ENCODE measurements at regions not wholly inside any gene's neighbourhood (a gene's known extent, or its start where the extent isn't known, plus 50 kb on each side); places are given as distances from the start of the nearest gene placed in this dataset.

- Histone ChIP-seq H3K4me2 (ENCODE audit: low read length) (no peak overlapping the region), H4K20me1 (ENCODE audit: insufficient read depth) (no peaks in the 10 kb centered on the region), H2AFZ (ENCODE audit: low read depth, low read length, poor library complexity, severe bottlenecking) (no peak overlapping the region), H3K27ac (ENCODE audit: low read depth, low read length) (no peak overlapping the region), H3K79me2 (ENCODE audit: insufficient read depth, low read length) (no peaks in the 10 kb centered on the region), H3K36me3 (ENCODE audit: control insufficient read depth in 1 of 2, insufficient read depth in 2 of 2, low read length in 2 of 2) (no peaks in the 10 kb centered on the region), H3K9ac (ENCODE audit: low read length) (no peak overlapping the region), H3K4me1 (ENCODE audit: control insufficient read depth in 1 of 2, insufficient read depth in 2 of 2, low read length in 2 of 2) (no peaks in the 10 kb centered on the region), H3K27me3 (ENCODE audit: insufficient read depth, low read length) (peaks cover 5% of the 10 kb centered on the region; the same call in 1 of the 2 replicates), H3K9me3 (ENCODE audit: control insufficient read depth in 1 of 2, insufficient read depth in 1 of 2, low read depth in 1 of 2, low read length in 2 of 2) (peaks cover 0 to 11% of the 10 kb centered on the region in 2 experiments; a peak in 2 of 4 replicates), H3K4me3 (replicated peaks in 1 of 2; ENCODE audit: low read depth in 1 of 2, low read length in 2 of 2) (no peak overlapping the region), H3K9me2 (ENCODE audit: insufficient read depth) (no peaks in the 10 kb centered on the region)
- no peak for TF ChIP-seq CBX3 (IDR thresholded peaks at IDR 0.05; ENCODE audit: low read depth)
- TF ChIP-seq POLR2AphosphoS5 (IDR thresholded peaks at IDR 0.05; ENCODE audit: low read depth, low read length), result no peak
- BruUV-seq (replicated peaks), result no TSS peak
- RAD21 ChIA-PET (ENCODE audit: low non-redundant PET in 1 of 2, low total read pairs in 2 of 2, uncharacterized antibody in 2 of 2, unreplicated experiment in 2 of 2), result no interaction called here
- ATAC-seq, result no peak
- intact Hi-C loops (cut with micrococcal nuclease), result no loop called here
- POLR2A ChIA-PET, result no interaction called here
- CTCF ChIA-PET, result no interaction called here
- DNase-seq (ENCODE audit: low read depth, low spot score), result no peak
These were observed 271.2 kb downstream of the FGF9 start for GRCh38 chr13:21942061-21942460.

GRCh38 chr13:21944610-21945009 is 273.7 kb downstream of the FGF9 start:
- Histone ChIP-seq H3K27ac (ENCODE audit: low read depth, low read length) (no peak overlapping the region), H2AFZ (ENCODE audit: low read depth, low read length, poor library complexity, severe bottlenecking) (no peak overlapping the region), H3K9me2 (ENCODE audit: insufficient read depth) (no peaks in the 10 kb centered on the region), H3K36me3 (ENCODE audit: control insufficient read depth in 1 of 2, insufficient read depth in 2 of 2, low read length in 2 of 2) (no peaks in the 10 kb centered on the region), H3K9ac (ENCODE audit: low read length) (no peak overlapping the region), H3K4me3 (replicated peaks in 1 of 2; ENCODE audit: low read depth in 1 of 2, low read length in 2 of 2) (no peak overlapping the region), H3K9me3 (ENCODE audit: control insufficient read depth in 1 of 2, insufficient read depth in 1 of 2, low read depth in 1 of 2, low read length in 2 of 2) (peaks cover 0 to 11% of the 10 kb centered on the region in 2 experiments; a peak in 2 of 4 replicates), H3K27me3 (ENCODE audit: insufficient read depth, low read length) (no peaks in the 10 kb centered on the region), H4K20me1 (ENCODE audit: insufficient read depth) (no peaks in the 10 kb centered on the region), H3K79me2 (ENCODE audit: insufficient read depth, low read length) (no peaks in the 10 kb centered on the region), H3K4me2 (ENCODE audit: low read length) (no peak overlapping the region), H3K4me1 (ENCODE audit: control insufficient read depth in 1 of 2, insufficient read depth in 2 of 2, low read length in 2 of 2) (no peaks in the 10 kb centered on the region)
- BruUV-seq (replicated peaks), result no TSS peak
- ATAC-seq, result no peak
- intact Hi-C loops (cut with micrococcal nuclease), result no loop called here
- ChIA-PET RAD21 (ENCODE audit: low non-redundant PET in 1 of 2, low total read pairs in 2 of 2, uncharacterized antibody in 2 of 2, unreplicated experiment in 2 of 2) (no interaction called here), CTCF (no interaction called here), POLR2A (no interaction called here)
- no peak for DNase-seq (ENCODE audit: low read depth, low spot score)
- TF ChIP-seq, protein P1, sequence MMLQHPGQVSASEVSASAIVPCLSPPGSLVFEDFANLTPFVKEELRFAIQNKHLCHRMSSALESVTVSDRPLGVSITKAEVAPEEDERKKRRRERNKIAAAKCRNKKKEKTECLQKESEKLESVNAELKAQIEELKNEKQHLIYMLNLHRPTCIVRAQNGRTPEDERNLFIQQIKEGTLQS (IDR thresholded peaks at IDR 0.05), result no peak
- TF ChIP-seq SRF (IDR thresholded peaks at IDR 0.05; ENCODE audit: low read depth), result no peak
- no peak for TF ChIP-seq SP1 (IDR thresholded peaks at IDR 0.05; ENCODE audit: low read depth)
- no peak for TF ChIP-seq ZBTB33 (IDR thresholded peaks at IDR 0.05; ENCODE audit: extremely low read depth, insufficient replicate concordance, low read length)
- no peak for TF ChIP-seq RAD21 (IDR thresholded peaks at IDR 0.05; ENCODE audit: low read depth)
- TF ChIP-seq EGR1 (IDR thresholded peaks at IDR 0.05; ENCODE audit: low read depth), result no peak
- no peak for TF ChIP-seq CBX3 (IDR thresholded peaks at IDR 0.05; ENCODE audit: low read depth)
- TF ChIP-seq TCF7L2 (IDR thresholded peaks at IDR 0.05; ENCODE audit: borderline replicate concordance, extremely low read depth, insufficient read depth, insufficient read length), result no peak
- TF ChIP-seq ZNF274 (IDR thresholded peaks at IDR 0.05; ENCODE audit: low read depth, low read length), result no peak
- no peak for TF ChIP-seq POLR2AphosphoS5 (IDR thresholded peaks at IDR 0.05; ENCODE audit: low read depth, low read length)
- TF ChIP-seq POLR2A (IDR thresholded peaks at IDR 0.05; ENCODE audit: borderline replicate concordance, extremely low read depth, insufficient read depth, insufficient read length), result no peak
- TF ChIP-seq EZH2 (IDR thresholded peaks at IDR 0.05), result no peak
- TF ChIP-seq, protein P2, sequence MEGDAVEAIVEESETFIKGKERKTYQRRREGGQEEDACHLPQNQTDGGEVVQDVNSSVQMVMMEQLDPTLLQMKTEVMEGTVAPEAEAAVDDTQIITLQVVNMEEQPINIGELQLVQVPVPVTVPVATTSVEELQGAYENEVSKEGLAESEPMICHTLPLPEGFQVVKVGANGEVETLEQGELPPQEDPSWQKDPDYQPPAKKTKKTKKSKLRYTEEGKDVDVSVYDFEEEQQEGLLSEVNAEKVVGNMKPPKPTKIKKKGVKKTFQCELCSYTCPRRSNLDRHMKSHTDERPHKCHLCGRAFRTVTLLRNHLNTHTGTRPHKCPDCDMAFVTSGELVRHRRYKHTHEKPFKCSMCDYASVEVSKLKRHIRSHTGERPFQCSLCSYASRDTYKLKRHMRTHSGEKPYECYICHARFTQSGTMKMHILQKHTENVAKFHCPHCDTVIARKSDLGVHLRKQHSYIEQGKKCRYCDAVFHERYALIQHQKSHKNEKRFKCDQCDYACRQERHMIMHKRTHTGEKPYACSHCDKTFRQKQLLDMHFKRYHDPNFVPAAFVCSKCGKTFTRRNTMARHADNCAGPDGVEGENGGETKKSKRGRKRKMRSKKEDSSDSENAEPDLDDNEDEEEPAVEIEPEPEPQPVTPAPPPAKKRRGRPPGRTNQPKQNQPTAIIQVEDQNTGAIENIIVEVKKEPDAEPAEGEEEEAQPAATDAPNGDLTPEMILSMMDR (IDR thresholded peaks at IDR 0.05 in 2 of 3, conservative IDR thresholded peaks at IDR 0.05 in 1 of 3; ENCODE audit: borderline replicate concordance in 1 of 3, insufficient read depth in 1 of 3, low read depth in 2 of 3, low read length in 2 of 3), result no peak
- no peak for TF ChIP-seq FOSL1 (IDR thresholded peaks at IDR 0.05; ENCODE audit: low read depth)
- TF ChIP-seq ZFX (IDR thresholded peaks at IDR 0.05), result no peak
- no peak for TF ChIP-seq JUND (IDR thresholded peaks at IDR 0.05)
- no peak for TF ChIP-seq EZH2phosphoT487 (IDR thresholded peaks at IDR 0.05; ENCODE audit: borderline replicate concordance)
- TF ChIP-seq SIN3A (IDR thresholded peaks at IDR 0.05; ENCODE audit: low read depth), result no peak

Measured in HCT116 (cell line).